Neural cell (in vitro differentiated cells): ENCODE measurements at regions not wholly inside any gene's neighbourhood (a gene's known extent, or its start where the extent isn't known, plus 50 kb on each side); places are given as distances from the start of the nearest gene placed in this dataset.

Source experiments
- H2AFZ ChIP-seq: fragments of 200-600, 300-800 bp; sonication (generic), shearing (Covaris generic); 2 replicates; pipeline ENCODE4 v1.6.0; 2014; ENCODE audit warnings: low read depth, mild to moderate bottlenecking, antibody characterized with exemption, low read length, moderate library complexity
- H3F3A ChIP-seq: fragments of 200-600 bp; shearing (Covaris generic); 2 replicates; pipeline ENCODE4 v1.6.1; 2016; ENCODE audit warnings: mild to moderate bottlenecking, moderate library complexity, mixed read lengths, antibody characterized with exemption, low read length; ENCODE audit not compliant: insufficient read depth, poor library complexity, severe bottlenecking
- H3K27ac ChIP-seq: fragments of 200-600, 300-800 bp; sonication (generic), shearing (Covaris generic); 2 replicates; pipeline ENCODE4 v1.5.1; 2014; ENCODE audit warnings: mild to moderate bottlenecking, low read length, moderate library complexity
- H3K27me3 ChIP-seq: fragments of 300-800, 200-600 bp; sonication (generic), shearing (Covaris generic); 2 replicates; pipeline ENCODE4 v1.6.0; 2014; ENCODE audit warnings: mild to moderate bottlenecking, low read depth, low read length, moderate library complexity; ENCODE audit not compliant: insufficient read depth
- H3K36me3 ChIP-seq: fragments of 300-800, 200-600 bp; sonication (generic), shearing (Covaris generic); 2 replicates; pipeline ENCODE4 v1.5.1; 2014; ENCODE audit warnings: mild to moderate bottlenecking, antibody characterized with exemption, low read length, moderate library complexity; ENCODE audit not compliant: insufficient read depth
- H3K4me2 ChIP-seq: fragments of 300-800, 200-600 bp; sonication (generic), shearing (Covaris generic); 2 replicates; pipeline ENCODE4 v1.6.0; 2014; ENCODE audit warnings: mild to moderate bottlenecking, low read length
- H3K4me3 ChIP-seq: fragments of 300-800, 200-600 bp; sonication (generic), shearing (Covaris generic); 2 replicates; pipeline ENCODE4 v1.5.1; 2014; ENCODE audit warnings: mild to moderate bottlenecking, low read length, moderate library complexity
- H3K79me2 ChIP-seq: fragments of 200-600 bp; shearing (Covaris generic); replicated peaks from 2 replicates; pipeline ENCODE4 v1.6.0; 2014; ENCODE audit warnings: mild to moderate bottlenecking, low read length, moderate library complexity; ENCODE audit not compliant: insufficient read depth
- H3K9ac ChIP-seq: fragments of 300-800, 200-600 bp; sonication (generic), shearing (Covaris generic); 2 replicates; pipeline ENCODE4 v1.6.1; 2016; ENCODE audit warnings: mild to moderate bottlenecking, low read length, mixed read lengths
- H3K9me2 ChIP-seq: fragments of 200-600 bp; shearing (Covaris generic); 2 replicates; pipeline ENCODE4 v1.6.1; 2016; ENCODE audit warnings: mild to moderate bottlenecking, low read length, mixed read lengths; ENCODE audit not compliant: insufficient read depth
- H3K9me3 ChIP-seq: fragments of 200-600, 300-800 bp; sonication (generic), shearing (Covaris generic); 2 replicates; pipeline ENCODE4 v1.6.1; 2016; ENCODE audit warnings: mild to moderate bottlenecking, mixed run types, low read length, moderate library complexity, mixed read lengths
- H4K20me1 ChIP-seq: fragments of 200-600 bp; shearing (Covaris generic); 2 replicates; pipeline ENCODE4 v1.6.1; 2016; ENCODE audit warnings: mild to moderate bottlenecking, mixed run types; ENCODE audit not compliant: insufficient read depth
- EP300 ChIP-seq: fragments of 450-650 bp; conservative IDR thresholded peaks from 2 replicates; pipeline ENCODE4 v1.6.1; 2014; ENCODE audit warnings: antibody characterized with exemption, mild to moderate bottlenecking, moderate library complexity; ENCODE audit not compliant: poor library complexity, severe bottlenecking
- EZH2 ChIP-seq: fragments of 200-600, 300-800 bp; shearing (Covaris generic), sonication (generic); IDR thresholded peaks from 2 replicates; pipeline ENCODE4 v1.6.1; 2014; ENCODE audit warnings: antibody characterized with exemption, low read length, borderline replicate concordance, mild to moderate bottlenecking; ENCODE audit not compliant: insufficient read depth, poor library complexity, severe bottlenecking
- MXI1 ChIP-seq: fragments of 450-650 bp; conservative IDR thresholded peaks from 2 replicates; pipeline ENCODE4 v1.6.1; 2014; ENCODE audit warnings: antibody characterized with exemption, mild to moderate bottlenecking; ENCODE audit not compliant: poor library complexity, severe bottlenecking
- POLR2AphosphoS5 ChIP-seq: IDR thresholded peaks from 2 replicates; pipeline ENCODE4 v1.6.1; 2012
- RAD21 ChIP-seq: fragments of 450-650 bp; conservative IDR thresholded peaks from 2 replicates; pipeline ENCODE4 v1.6.1; 2014; ENCODE audit warnings: antibody characterized with exemption, mild to moderate bottlenecking, moderate library complexity
- SMC3 ChIP-seq: fragments of 450-650 bp; conservative IDR thresholded peaks from 2 replicates; pipeline ENCODE4 v1.6.1; 2014; ENCODE audit warnings: antibody characterized with exemption, mild to moderate bottlenecking, moderate library complexity; ENCODE audit not compliant: poor library complexity
- TAF1 ChIP-seq: IDR thresholded peaks from 2 replicates; pipeline ENCODE4 v1.6.1; 2012; ENCODE audit warnings: low read depth
- TF ChIP-seq, protein P1 (sequence below): IDR thresholded peaks from 2 replicates; pipeline ENCODE4 v1.6.1; 2012; ENCODE audit warnings: borderline replicate concordance
- TF ChIP-seq, protein P2 (sequence below): fragments of 450-650 bp; IDR thresholded peaks from 2 replicates; pipeline ENCODE4 v1.5.1; 2014; ENCODE audit warnings: antibody characterized with exemption, mild to moderate bottlenecking, moderate library complexity; ENCODE audit not compliant: poor library complexity, severe bottlenecking

DNA sequence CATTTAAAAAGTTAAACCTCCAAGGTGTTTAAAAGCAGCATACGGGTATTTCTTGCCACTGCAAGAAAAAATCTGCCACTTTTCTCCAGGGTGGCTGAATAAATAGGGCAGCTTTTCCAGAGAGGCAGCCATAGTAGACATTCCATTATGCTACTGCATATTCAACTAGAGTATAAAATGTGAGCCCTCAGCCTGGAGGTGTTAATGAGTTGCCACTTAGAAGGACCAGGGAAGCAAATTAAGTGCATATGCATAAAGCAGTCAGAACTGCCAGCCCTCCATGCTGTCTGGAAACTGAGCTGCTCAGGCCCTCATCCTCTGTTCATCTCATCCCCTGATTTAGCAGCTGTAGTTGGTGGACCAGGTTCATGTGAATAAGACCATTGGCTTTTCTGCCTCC lies 99.4 kb downstream of the DIRAS3 start:
- H3K9me3 ChIP-seq = no peaks in the 10 kb centered on the region
- H3K27me3 ChIP-seq = no peaks in the 10 kb centered on the region
- H3F3A ChIP-seq = no peaks in the 10 kb centered on the region
- no peaks in the 10 kb centered on the region for H3K79me2 ChIP-seq
- no peak overlapping the region for H3K27ac ChIP-seq
- H3K9me2 ChIP-seq = no peaks in the 10 kb centered on the region
- no peaks in the 10 kb centered on the region for H4K20me1 ChIP-seq
- no peak overlapping the region for H3K9ac ChIP-seq
- no peak overlapping the region for H3K4me3 ChIP-seq
- no peak overlapping the region for H3K4me2 ChIP-seq
- no peak overlapping the region for H2AFZ ChIP-seq
- no peaks in the 10 kb centered on the region for H3K36me3 ChIP-seq
- TF ChIP-seq SMC3 (no peak), MXI1 (no peak), RAD21 (no peak), EZH2 (no peak), TAF1 (no peak), POLR2AphosphoS5 (no peak), EP300 (no peak)
- TF ChIP-seq, protein P1, sequence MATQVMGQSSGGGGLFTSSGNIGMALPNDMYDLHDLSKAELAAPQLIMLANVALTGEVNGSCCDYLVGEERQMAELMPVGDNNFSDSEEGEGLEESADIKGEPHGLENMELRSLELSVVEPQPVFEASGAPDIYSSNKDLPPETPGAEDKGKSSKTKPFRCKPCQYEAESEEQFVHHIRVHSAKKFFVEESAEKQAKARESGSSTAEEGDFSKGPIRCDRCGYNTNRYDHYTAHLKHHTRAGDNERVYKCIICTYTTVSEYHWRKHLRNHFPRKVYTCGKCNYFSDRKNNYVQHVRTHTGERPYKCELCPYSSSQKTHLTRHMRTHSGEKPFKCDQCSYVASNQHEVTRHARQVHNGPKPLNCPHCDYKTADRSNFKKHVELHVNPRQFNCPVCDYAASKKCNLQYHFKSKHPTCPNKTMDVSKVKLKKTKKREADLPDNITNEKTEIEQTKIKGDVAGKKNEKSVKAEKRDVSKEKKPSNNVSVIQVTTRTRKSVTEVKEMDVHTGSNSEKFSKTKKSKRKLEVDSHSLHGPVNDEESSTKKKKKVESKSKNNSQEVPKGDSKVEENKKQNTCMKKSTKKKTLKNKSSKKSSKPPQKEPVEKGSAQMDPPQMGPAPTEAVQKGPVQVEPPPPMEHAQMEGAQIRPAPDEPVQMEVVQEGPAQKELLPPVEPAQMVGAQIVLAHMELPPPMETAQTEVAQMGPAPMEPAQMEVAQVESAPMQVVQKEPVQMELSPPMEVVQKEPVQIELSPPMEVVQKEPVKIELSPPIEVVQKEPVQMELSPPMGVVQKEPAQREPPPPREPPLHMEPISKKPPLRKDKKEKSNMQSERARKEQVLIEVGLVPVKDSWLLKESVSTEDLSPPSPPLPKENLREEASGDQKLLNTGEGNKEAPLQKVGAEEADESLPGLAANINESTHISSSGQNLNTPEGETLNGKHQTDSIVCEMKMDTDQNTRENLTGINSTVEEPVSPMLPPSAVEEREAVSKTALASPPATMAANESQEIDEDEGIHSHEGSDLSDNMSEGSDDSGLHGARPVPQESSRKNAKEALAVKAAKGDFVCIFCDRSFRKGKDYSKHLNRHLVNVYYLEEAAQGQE = no peak
- TF ChIP-seq, protein P2, sequence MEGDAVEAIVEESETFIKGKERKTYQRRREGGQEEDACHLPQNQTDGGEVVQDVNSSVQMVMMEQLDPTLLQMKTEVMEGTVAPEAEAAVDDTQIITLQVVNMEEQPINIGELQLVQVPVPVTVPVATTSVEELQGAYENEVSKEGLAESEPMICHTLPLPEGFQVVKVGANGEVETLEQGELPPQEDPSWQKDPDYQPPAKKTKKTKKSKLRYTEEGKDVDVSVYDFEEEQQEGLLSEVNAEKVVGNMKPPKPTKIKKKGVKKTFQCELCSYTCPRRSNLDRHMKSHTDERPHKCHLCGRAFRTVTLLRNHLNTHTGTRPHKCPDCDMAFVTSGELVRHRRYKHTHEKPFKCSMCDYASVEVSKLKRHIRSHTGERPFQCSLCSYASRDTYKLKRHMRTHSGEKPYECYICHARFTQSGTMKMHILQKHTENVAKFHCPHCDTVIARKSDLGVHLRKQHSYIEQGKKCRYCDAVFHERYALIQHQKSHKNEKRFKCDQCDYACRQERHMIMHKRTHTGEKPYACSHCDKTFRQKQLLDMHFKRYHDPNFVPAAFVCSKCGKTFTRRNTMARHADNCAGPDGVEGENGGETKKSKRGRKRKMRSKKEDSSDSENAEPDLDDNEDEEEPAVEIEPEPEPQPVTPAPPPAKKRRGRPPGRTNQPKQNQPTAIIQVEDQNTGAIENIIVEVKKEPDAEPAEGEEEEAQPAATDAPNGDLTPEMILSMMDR = no peak

DNA sequence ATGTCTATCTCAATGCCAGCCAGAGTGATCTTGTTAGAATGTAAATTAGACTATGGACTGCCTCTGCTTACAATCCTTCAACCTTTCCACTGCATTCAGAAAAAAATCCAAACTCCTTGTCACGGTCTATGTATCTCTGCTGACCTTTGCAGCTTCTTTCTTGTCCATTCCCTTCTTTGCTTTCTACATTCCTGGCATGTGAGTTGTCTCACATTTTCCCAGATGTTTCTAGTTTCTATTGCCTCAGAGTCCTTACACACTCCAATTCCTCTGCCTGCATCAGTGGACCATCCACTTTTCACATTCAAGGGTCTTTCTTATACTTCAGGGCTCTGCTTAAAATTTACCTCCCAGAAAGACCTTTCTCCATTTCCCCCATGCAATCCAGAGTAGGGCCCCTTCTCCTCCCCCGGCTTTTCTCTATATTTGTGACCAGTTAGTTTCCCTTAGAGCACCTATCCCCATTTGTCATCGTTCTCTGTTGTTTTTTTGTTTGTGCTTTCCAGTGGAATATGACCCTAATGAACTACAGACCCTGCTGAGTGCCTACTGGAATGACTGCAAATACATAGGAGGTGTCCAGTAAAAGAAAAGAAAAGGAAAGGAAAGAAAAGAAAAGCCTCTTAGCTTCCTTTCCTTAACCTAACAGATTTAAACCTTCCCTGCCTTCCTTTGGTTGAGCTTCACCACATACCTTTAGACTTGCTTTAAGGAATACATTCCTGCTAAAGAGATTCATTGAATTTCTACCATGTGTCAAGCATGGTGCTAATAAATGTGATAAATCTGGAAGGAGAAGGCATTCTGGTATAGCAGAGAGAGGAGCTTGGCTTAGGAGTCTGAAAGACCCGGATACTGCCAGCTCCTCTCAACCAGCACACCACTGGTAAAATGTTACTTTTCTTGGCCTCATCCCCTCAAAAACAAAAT lies 102.0 kb downstream of the DIRAS3 start:
- no peak overlapping the region for H3K4me3 ChIP-seq
- H3F3A ChIP-seq = no peaks in the 10 kb centered on the region
- TF ChIP-seq, protein P2 = no peak
- TF ChIP-seq RAD21 (no peak), POLR2AphosphoS5 (no peak), MXI1 (no peak), SMC3 (no peak), TAF1 (no peak), EZH2 (no peak), EP300 (no peak)
- TF ChIP-seq, protein P1 = no peak
- H2AFZ ChIP-seq = no peak overlapping the region
- no peak overlapping the region for H3K27ac ChIP-seq
- no peak overlapping the region for H3K4me2 ChIP-seq
- H3K9me2 ChIP-seq = no peaks in the 10 kb centered on the region
- no peak overlapping the region for H3K9ac ChIP-seq
- no peaks in the 10 kb centered on the region for H4K20me1 ChIP-seq
- no peaks in the 10 kb centered on the region for H3K27me3 ChIP-seq
- no peaks in the 10 kb centered on the region for H3K9me3 ChIP-seq
- H3K36me3 ChIP-seq = no peaks in the 10 kb centered on the region
- no peaks in the 10 kb centered on the region for H3K79me2 ChIP-seq
